Rectal smooth muscle tissue (tissue), 1 donor: ENCODE measurements at regions not wholly inside any gene's neighbourhood (a gene's known extent, or its start where the extent isn't known, plus 50 kb on each side); places are given as distances from the start of the nearest gene placed in this dataset.

Experiments
- H3K27ac ChIP-seq: one replicate; pipeline ENCODE4 v1.7.0; 2013; ENCODE audit warnings: low read depth, low read length, inconsistent platforms
- H3K27me3 ChIP-seq: one replicate; pipeline ENCODE4 v1.7.0; 2013; ENCODE audit warnings: low read length; ENCODE audit not compliant: control insufficient read depth, insufficient read depth
- H3K36me3 ChIP-seq: one replicate; pipeline ENCODE4 v1.7.0; 2013; ENCODE audit warnings: low read length; ENCODE audit not compliant: control insufficient read depth, insufficient read depth
- H3K4me1 ChIP-seq: one replicate; pipeline ENCODE4 v1.7.0; 2013; ENCODE audit warnings: low read length; ENCODE audit not compliant: control insufficient read depth, insufficient read depth
- H3K4me3 ChIP-seq: one replicate; pipeline ENCODE4 v1.7.0; 2013; ENCODE audit warnings: low read length
- H3K9ac ChIP-seq: one replicate; pipeline ENCODE4 v1.7.0; 2013; ENCODE audit warnings: low read length

DNA sequence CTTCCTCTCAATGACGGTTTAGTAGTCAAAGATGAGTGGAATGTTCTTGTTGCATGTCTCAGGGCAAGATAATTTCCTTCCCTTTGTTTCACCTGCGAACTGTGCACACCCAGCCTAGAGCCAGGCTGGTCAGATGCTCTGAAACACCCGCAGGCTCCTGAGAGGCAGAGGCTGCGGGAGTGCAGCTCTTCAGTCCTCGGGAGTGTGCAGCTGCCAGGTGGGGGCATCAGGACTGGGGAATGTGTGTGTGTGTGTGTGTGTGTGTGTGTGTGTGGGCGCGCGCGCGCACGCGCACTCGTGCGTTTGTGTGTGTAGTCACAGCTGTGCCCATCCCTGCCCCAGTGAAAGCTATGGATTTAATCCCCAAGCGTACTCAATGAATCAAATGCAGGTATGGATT is 136.2 kb upstream of the NTM start:
- H3K27ac ChIP-seq = no peak overlapping the region
- no peak overlapping the region for H3K9ac ChIP-seq
- H3K4me1 ChIP-seq = no peaks in the 10 kb centered on the region
- no peak overlapping the region for H3K4me3 ChIP-seq
- no peaks in the 10 kb centered on the region for H3K36me3 ChIP-seq
- no peaks in the 10 kb centered on the region for H3K27me3 ChIP-seq

DNA sequence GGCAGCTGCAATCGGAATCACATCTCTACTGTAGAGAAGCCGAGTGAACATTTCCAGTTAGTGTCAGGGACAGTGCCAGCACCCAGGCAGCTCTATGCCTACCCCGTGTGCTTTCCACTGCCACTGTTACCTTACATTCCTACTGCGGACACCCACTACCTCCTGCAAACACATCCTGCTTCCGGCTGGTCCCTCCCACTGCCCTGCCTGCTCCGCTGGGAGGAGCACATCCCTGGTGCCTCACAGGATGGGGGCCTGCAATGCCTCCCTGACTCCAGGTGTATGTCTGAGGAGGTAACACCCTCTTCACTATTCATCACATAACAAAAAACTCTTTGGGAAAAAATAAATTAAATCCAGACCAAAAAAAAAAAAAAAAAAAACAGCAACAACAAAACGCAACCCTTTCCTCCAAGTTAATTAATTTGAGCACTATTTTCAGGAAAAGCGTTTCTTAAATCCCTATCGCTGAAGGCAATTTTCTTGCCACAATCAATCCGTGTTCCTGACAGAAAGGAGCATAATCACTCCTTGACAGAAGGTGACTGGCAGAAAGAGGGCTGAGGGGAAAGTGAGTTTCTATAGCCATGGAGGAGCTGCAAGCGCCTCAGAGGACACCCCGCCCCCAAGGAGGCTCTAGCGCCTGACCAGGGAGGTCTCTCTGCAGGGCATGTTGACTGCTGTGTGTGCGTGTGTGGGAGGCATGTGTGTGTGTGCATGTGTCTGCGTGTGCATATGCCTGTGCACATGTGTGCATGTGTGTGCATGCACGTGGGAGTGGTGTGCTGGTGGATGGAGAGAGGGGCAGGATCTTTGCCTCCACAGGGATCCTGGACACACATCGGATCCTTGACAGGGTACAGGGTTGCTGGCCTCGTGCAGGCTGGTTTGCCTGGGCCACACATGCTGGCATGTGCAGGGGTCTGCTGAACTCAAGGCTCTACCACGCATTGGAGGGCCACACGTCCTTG is 134.8 kb upstream of the NTM start:
- Histone ChIP-seq H3K4me1 (no peaks in the 10 kb centered on the region), H3K4me3 (no peak overlapping the region), H3K9ac (no peak overlapping the region), H3K27ac (no peak overlapping the region), H3K27me3 (no peaks in the 10 kb centered on the region), H3K36me3 (no peaks in the 10 kb centered on the region)

DNA sequence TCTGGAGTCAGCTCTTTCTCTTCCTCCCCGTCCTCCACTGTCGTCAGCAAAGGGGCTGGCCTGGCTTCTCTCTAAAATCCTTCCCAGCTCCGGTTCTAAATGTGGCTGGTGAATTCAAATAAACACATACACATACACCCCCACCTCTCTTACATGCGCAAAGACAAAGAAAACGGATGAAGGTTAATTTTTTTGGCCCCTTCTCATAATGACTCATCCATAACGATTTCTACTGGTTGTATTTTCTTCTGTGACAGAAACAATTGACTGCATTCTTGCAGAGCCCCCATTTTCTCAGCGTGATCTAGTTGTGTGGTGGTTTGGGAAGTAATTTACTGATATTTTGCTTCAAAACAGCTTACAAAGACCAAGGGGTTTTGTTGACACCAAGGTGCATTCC is 130.0 kb upstream of the NTM start:
- Histone ChIP-seq H3K27me3 (no peaks in the 10 kb centered on the region), H3K9ac (no peak overlapping the region), H3K36me3 (no peaks in the 10 kb centered on the region), H3K4me1 (no peaks in the 10 kb centered on the region), H3K27ac (no peak overlapping the region), H3K4me3 (no peak overlapping the region)

DNA sequence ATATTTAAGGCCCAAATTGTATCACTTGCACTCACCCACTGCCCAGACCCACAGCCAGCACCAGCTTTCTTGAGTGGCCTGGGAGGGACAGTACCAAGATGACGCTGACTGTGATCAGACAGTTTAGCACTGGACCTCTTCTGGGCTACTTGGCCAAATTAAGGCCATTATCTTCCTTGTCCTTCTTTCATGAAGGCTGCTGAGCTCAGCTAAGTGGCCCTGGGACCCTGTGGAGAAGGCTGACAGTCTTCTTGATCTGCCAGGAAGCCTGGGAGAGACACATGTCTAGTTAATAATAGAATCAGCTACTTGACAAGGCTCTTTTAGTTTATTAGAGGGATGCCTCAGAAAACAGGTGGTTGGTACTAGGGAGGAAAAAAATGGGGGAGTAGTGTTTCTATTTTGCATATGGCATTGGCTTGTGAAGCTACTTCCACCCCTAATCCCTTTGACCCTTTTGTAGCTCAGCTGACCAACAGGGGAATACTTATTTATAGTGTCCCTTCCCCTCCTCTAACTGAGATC is 127.9 kb upstream of the NTM start:
- H3K36me3 ChIP-seq = no peaks in the 10 kb centered on the region
- H3K27ac ChIP-seq = no peak overlapping the region
- no peaks in the 10 kb centered on the region for H3K27me3 ChIP-seq
- H3K4me3 ChIP-seq = no peak overlapping the region
- H3K9ac ChIP-seq = no peak overlapping the region
- no peaks in the 10 kb centered on the region for H3K4me1 ChIP-seq

DNA sequence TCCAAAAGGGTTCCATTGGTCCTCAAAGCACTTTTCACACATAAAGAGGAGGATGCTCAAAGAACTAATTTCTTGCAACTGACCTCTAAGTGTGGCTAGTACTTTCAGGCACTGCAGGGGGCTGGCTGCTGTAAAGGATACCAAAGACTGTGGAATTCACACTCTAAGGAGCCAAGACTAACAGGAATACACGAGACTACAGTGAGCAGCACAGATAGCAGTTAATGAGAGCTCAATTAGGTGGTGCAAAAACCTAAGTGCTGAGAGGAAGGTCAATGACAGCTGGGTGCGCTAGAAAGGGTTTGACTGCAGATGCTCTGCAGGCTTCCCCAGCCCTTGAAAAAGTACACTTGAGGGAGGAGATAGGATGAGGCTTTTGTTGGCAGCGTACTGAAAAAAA is 124.3 kb upstream of the NTM start:
- Histone ChIP-seq H3K4me1 (peaks cover 6% of the 10 kb centered on the region), H3K27me3 (no peaks in the 10 kb centered on the region), H3K36me3 (no peaks in the 10 kb centered on the region), H3K27ac (no peak overlapping the region), H3K4me3 (no peak overlapping the region), H3K9ac (no peak overlapping the region)

DNA sequence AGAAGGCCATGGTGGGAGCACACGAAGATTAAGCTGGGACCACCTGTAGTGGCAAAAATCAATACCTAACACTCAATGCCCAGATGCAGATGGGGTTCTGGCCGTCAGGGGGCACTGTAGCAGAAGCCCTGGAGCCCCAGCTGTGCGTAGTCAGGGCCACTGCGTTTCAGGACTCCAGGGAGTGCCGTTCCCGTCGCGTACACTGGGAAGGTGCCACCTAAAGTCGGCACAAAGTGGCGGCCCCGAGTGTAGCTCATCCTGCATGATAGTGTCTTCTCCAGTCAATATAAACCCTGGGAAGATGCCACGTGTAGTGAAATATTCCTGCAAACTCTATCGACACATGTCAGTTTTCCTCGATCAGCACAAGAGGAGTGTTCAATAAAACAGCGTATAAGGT is 123.8 kb upstream of the NTM start:
- H3K36me3 ChIP-seq = no peaks in the 10 kb centered on the region
- no peaks in the 10 kb centered on the region for H3K27me3 ChIP-seq
- no peak overlapping the region for H3K9ac ChIP-seq
- H3K4me3 ChIP-seq = no peak overlapping the region
- no peak overlapping the region for H3K27ac ChIP-seq
- H3K4me1 ChIP-seq = peaks cover 6% of the 10 kb centered on the region

DNA sequence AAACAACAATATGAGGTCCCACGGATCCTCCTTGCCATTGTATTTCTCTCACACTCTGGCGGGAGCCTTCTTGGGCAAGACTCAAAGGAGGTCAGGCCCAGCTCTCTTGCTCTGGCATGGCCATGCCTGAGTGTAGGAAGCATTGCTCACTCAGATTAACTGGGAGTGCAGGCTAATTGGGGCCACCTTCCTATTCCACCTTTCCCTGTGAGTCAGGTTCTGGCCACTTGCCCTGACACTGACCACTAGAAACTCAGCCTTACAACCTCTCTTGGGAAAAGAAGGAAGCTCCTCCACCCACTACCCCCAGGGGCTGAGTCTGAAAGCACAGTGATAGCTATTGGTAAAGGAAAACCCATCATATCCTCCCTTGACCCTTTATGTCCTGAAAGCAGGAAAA is 121.8 kb upstream of the NTM start:
- Histone ChIP-seq H3K4me3 (no peak overlapping the region), H3K27me3 (no peaks in the 10 kb centered on the region), H3K27ac (no peak overlapping the region), H3K4me1 (peaks cover 6% of the 10 kb centered on the region), H3K36me3 (no peaks in the 10 kb centered on the region), H3K9ac (no peak overlapping the region)

DNA sequence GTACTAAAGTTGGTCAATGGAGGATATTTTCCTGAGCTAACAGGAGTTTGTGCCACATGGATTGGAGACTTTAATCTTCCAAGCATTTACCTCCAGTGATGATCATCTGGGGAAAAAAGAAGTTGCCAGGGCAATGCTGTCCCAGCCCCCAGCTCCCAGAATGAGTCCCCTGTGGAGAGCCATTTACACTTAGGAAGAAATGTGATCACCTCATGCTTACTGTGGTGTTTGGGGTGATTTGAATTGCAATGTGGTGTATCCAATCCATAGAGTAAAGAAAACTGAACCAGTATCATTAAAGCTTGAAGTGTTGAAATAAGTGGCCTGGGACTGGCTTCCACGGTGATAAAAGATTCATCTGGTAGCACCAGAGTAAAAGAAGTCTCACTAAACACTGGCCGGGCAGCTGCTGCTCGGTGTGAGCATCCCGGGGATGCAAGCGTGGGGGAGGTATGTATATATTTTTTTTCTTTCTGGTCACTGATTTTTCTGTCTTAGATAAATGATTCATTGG is 117.2 kb upstream of the NTM start:
- Histone ChIP-seq H3K9ac (no peak overlapping the region), H3K36me3 (no peaks in the 10 kb centered on the region), H3K27ac (no peak overlapping the region), H3K4me1 (peaks cover 6% of the 10 kb centered on the region), H3K27me3 (no peaks in the 10 kb centered on the region), H3K4me3 (no peak overlapping the region)

DNA sequence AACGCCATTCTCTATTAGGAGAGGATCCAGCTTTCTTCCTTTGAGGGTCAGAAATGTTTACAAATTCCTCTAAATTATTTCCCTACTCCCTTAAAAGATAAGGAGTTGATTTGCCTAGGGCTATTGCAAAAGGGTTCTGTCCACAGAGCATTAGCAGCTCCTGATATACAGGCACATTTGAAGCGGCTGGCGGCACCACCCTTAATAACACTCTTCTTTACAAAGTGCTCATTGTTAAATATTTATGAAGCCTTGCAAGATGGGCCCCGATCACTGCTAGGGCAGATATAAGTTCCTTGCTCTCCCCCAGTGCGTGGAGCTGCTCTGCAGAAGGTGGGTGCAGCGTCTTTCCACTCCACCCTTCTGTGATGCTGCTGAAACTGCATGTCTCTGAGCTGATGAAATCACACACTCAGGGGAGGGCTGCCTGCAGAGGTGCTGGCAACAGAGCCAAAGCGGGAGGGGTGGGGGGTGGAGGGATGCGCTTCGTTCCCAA is 116.7 kb upstream of the NTM start:
- H3K27ac ChIP-seq = no peak overlapping the region
- peaks cover 6% of the 10 kb centered on the region for H3K4me1 ChIP-seq
- H3K4me3 ChIP-seq = no peak overlapping the region
- no peaks in the 10 kb centered on the region for H3K36me3 ChIP-seq
- H3K9ac ChIP-seq = no peak overlapping the region
- H3K27me3 ChIP-seq = no peaks in the 10 kb centered on the region

DNA sequence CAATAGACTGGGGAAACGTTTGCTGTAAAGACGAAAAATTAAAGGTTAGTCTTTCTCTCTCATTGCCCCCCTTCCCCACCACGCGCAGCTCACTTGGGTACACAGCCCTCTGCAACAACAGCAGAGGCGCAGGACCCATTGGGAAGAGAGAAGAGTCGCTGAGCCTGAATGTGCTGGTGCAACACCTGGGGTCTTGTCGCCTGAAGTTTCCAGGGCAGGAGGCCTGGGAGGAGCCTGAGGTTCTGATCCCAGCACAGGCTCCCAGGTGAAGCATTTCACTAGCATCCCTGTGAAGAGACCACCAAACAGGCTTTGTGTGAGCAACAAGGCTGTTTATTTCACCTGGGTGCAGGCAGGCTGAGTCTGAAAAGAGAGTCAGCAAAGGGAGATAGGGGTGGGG is 116.2 kb upstream of the NTM start:
- H3K27me3 ChIP-seq = no peaks in the 10 kb centered on the region
- H3K9ac ChIP-seq = no peak overlapping the region
- H3K36me3 ChIP-seq = no peaks in the 10 kb centered on the region
- H3K4me1 ChIP-seq = peaks cover 6% of the 10 kb centered on the region
- H3K4me3 ChIP-seq = no peak overlapping the region
- no peak overlapping the region for H3K27ac ChIP-seq

DNA sequence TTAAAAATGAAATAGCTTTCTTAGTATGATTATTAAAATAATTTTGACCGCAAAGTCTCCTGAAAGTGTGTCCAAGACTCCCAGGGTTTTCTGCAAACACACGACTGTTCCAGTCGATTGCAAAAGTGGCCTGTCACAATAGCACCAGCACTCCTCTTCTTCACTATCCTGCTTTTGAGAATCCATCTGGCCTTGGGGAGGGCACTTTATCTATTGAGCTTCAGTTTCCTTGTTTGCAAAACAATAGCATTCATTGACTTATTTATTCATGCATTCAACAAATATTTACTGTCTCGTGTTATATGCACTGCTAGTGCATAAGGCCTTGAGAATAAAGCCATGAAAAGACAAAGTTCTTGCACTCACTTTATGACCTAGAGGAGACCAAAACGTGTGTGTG is 96.2 kb upstream of the NTM start:
- Histone ChIP-seq H3K27ac (no peak overlapping the region), H3K4me1 (peaks cover 8% of the 10 kb centered on the region), H3K9ac (no peak overlapping the region), H3K27me3 (no peaks in the 10 kb centered on the region), H3K36me3 (no peaks in the 10 kb centered on the region), H3K4me3 (no peak overlapping the region)

DNA sequence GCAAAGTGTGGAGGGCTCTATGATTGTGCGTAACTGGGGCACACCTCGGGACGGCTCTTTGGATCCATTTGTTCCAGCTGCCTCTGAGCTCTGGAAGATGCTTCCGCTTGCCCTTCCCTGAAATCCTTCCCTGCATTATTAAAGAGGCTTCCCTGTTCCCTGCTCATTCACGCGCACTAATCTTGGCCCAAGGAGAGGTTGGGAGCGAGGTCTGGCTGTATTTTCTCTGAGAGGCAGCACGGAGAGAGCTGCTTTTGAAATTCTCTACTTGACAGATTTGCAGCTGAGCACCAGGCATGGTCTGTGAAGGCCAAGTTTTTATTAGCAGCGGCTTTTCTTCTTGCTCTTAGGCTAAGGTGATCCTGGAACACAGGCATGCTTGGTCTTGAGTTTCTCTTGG is 94.8 kb upstream of the NTM start:
- H3K4me1 ChIP-seq = peaks cover 8% of the 10 kb centered on the region
- no peaks in the 10 kb centered on the region for H3K36me3 ChIP-seq
- peak overlapping the region; percentile 14 for H3K27ac ChIP-seq
- H3K4me3 ChIP-seq = no peak overlapping the region
- H3K27me3 ChIP-seq = no peaks in the 10 kb centered on the region
- H3K9ac ChIP-seq = no peak overlapping the region
